ENCODE measurements at regions not wholly inside any gene's neighbourhood (a gene's known extent, or its start where the extent isn't known, plus 50 kb on each side); places are given as distances from the start of the nearest gene placed in this dataset.

DNA sequence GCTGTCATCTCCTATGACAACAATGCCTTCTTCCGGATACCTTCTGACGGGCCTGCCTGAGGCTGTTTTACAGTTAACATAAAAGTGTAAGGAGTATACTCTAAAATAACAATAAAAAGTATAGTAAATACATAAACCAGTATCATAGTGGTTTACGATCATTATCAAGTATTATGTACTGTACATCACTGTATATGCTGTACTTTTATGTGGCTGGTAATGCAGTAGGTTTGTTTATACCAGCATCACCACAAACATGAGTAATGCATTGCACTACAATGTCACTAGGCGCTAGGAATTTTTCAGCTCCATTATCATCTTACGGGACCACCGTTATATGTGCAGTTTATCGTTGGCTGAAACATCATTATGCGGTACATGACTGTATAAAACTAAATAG is 76.5 kb downstream of the VEGFA start:
- ChIA-PET POLR2A (no interaction called here), CTCF (interaction anchor here (0.6 to 2.2 kb wide), 7 partner anchors 10 to 228 kb away, joined by 3 to 11 read pairs (median 3); no protein-coding TSS in a partner anchor)
- DNase-seq (ENCODE audit: extremely low spot score): no peak
- TF ChIP-seq, protein P1, sequence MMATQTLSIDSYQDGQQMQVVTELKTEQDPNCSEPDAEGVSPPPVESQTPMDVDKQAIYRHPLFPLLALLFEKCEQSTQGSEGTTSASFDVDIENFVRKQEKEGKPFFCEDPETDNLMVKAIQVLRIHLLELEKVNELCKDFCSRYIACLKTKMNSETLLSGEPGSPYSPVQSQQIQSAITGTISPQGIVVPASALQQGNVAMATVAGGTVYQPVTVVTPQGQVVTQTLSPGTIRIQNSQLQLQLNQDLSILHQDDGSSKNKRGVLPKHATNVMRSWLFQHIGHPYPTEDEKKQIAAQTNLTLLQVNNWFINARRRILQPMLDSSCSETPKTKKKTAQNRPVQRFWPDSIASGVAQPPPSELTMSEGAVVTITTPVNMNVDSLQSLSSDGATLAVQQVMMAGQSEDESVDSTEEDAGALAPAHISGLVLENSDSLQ (IDR thresholded peaks at IDR 0.05): peak; percentile 13; the same call in 1 of the 2 replicates
- no peak for TF ChIP-seq LEF1 (IDR thresholded peaks at IDR 0.05; ENCODE audit: borderline replicate concordance)

DNA sequence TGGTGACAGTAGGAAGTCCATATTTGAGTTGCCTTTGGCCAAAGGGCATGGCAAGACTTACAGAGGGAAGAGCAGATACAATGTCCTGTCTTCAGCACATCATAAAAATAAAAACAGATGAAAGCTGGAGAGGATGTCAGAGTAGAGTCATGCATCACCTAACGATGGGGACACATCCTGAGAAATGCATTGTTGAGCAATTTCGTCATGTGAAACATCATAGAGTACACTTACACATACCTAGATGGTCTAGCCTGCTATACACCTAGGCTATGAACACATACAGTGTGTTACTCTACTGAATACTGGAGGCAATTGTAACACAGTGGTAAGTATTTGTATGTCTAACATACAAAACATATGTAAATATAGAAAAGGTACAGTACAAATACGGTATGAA is 75.6 kb downstream of the VEGFA start:
- DNase-seq (ENCODE audit: extremely low spot score): no peak
- TF ChIP-seq SP1 (IDR thresholded peaks at IDR 0.05): no peak
- no peak for TF ChIP-seq HDGF (IDR thresholded peaks at IDR 0.05; ENCODE audit: borderline replicate concordance)
- no peak for TF ChIP-seq BHLHE40 (IDR thresholded peaks at IDR 0.05; ENCODE audit: borderline replicate concordance)
- no peak for TF ChIP-seq FOXK2 (IDR thresholded peaks at IDR 0.05)
- no peak for TF ChIP-seq CTBP1 (IDR thresholded peaks at IDR 0.05; ENCODE audit: borderline replicate concordance)
- TF ChIP-seq ELF4 (IDR thresholded peaks at IDR 0.05): no peak
- TF ChIP-seq ARNT (IDR thresholded peaks at IDR 0.05): no peak
- ChIA-PET POLR2A (no interaction called here), CTCF (interaction anchor here (0.9 to 2.2 kb wide), 4 partner anchors 10 to 229 kb away, joined by 3 to 11 read pairs (median 4); no protein-coding TSS in a partner anchor)

DNA sequence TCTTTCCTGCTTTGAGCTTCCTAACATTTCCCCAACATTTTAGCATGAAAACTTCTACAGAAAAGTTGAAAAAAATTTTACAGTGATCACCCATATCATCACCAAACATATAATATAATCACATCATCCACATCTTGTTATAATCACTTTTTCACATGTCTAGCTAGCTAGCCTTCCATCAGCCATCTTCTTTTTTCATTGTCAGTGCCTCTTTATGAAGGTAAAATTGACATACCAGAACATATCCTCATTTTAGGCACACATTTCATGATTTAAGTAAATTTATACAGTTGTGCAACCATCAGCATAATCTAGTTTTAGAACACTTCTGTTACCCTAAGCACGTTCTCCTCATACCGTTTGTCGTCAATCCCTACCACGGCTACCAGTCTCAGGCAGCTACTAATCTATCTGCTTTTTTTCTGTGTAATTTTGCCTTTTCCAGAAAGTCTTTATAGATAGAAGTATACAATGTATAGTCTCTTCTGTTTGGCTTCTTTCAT is 73.7 kb downstream of the VEGFA start:
- CTCF ChIA-PET: no interaction called here

DNA sequence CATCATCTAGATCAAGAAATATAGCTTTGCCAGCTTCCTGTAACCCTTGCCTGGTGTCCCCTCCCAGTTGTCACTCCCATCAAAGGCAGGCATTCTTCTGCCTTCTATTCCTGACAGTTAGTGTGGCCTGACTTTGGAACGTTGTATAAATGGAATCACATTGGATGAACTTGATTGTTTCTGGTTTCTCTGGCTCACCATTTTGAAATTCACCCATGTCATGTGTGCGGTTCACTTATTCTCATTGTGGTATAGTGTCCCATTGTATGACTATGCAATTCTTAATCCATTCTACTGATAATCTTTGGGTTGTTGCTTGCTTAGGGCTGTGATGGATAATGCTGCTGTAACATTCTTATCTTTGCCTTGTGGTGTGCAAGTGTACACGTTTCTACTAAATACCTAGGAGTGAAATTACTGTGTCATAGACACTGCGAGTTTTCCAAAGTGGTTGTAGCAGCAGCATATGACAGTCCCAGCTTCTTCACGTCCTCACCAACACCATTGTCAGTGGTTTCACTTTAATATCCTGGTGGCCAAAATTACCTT is 73.2 kb downstream of the VEGFA start:
- no peak for TF ChIP-seq ARNT (IDR thresholded peaks at IDR 0.05)
- TF ChIP-seq NFRKB (IDR thresholded peaks at IDR 0.05): no peak
- TF ChIP-seq FOXK2 (IDR thresholded peaks at IDR 0.05): no peak
- TF ChIP-seq ELF4 (IDR thresholded peaks at IDR 0.05): no peak
- no peak for TF ChIP-seq FOXM1 (IDR thresholded peaks at IDR 0.05; ENCODE audit: borderline replicate concordance)
- TF ChIP-seq, protein P1 (IDR thresholded peaks at IDR 0.05): no peak
- TF ChIP-seq SUZ12 (IDR thresholded peaks at IDR 0.05): no peak
- no peak for TF ChIP-seq L3MBTL2 (conservative IDR thresholded peaks at IDR 0.05)
- TF ChIP-seq TARDBP (IDR thresholded peaks at IDR 0.05): no peak
- no peak for TF ChIP-seq ZNF384 (IDR thresholded peaks at IDR 0.05)
- TF ChIP-seq CTBP1 (IDR thresholded peaks at IDR 0.05; ENCODE audit: borderline replicate concordance): no peak
- TF ChIP-seq FOXA1 (IDR thresholded peaks at IDR 0.05): no peak
- TF ChIP-seq BHLHE40 (IDR thresholded peaks at IDR 0.05; ENCODE audit: borderline replicate concordance): no peak
- no peak for DNase-seq (ENCODE audit: extremely low spot score)
- POLR2A ChIA-PET: interaction anchor here (0.6 kb wide), 1 partner anchor 75 kb away, joined by 4 read pairs; no protein-coding TSS in a partner anchor
- CTCF ChIA-PET: no interaction called here

More for the DNA sequence above, 73.7 kb downstream of the VEGFA start:
- TF ChIP-seq FOXA1 (IDR thresholded peaks at IDR 0.05) (no peak), BHLHE40 (IDR thresholded peaks at IDR 0.05; ENCODE audit: borderline replicate concordance) (no peak), ARNT (IDR thresholded peaks at IDR 0.05) (no peak), L3MBTL2 (conservative IDR thresholded peaks at IDR 0.05) (no peak), FOXK2 (IDR thresholded peaks at IDR 0.05) (no peak), ELF4 (IDR thresholded peaks at IDR 0.05) (no peak), NFRKB (IDR thresholded peaks at IDR 0.05) (no peak), SUZ12 (IDR thresholded peaks at IDR 0.05) (no peak), FOXM1 (IDR thresholded peaks at IDR 0.05; ENCODE audit: borderline replicate concordance) (no peak), SP1 (IDR thresholded peaks at IDR 0.05) (no peak), ZNF384 (IDR thresholded peaks at IDR 0.05) (no peak), HDGF (IDR thresholded peaks at IDR 0.05; ENCODE audit: borderline replicate concordance) (no peak), LEF1 (IDR thresholded peaks at IDR 0.05; ENCODE audit: borderline replicate concordance) (no peak), TARDBP (IDR thresholded peaks at IDR 0.05) (no peak), CTBP1 (IDR thresholded peaks at IDR 0.05; ENCODE audit: borderline replicate concordance) (no peak)
- TF ChIP-seq, protein P1 (IDR thresholded peaks at IDR 0.05): no peak
- DNase-seq (ENCODE audit: extremely low spot score): no peak
- POLR2A ChIA-PET: interaction anchor here (0.6 kb wide), 1 partner anchor 75 kb away, joined by 4 read pairs; no protein-coding TSS in a partner anchor

DNA sequence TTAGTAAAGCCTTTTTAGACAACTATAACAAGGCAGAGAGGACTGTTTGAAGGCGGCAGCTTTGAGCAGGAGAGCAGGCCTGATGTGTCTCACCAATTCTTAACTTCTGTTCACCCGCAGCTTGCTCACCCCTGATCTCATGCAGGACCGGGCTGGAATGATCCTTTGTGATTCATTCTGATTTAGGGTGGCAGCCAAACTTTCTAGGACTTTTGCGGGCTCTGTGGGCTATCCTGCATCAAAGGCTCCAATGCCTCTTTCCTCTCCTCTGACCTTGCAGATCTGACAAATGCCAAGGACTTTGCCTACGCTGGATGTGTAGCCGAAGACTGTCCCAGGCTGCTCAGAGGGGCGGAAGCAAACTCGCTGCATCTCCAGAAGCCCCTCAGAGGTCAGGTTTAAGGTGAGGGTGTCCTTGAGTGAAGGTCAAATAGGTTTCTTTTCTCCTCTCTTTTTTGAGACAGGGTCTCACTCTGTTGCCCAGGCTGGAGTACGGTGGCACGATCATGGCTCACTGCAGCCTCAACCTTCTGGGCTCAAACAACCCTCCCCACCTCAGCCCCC is 72.3 kb downstream of the VEGFA start:
- POLR2A ChIA-PET: no interaction called here
- CTCF ChIA-PET: no interaction called here
- TF ChIP-seq ELF4 (IDR thresholded peaks at IDR 0.05) (no peak), TARDBP (IDR thresholded peaks at IDR 0.05) (no peak), FOXM1 (IDR thresholded peaks at IDR 0.05; ENCODE audit: borderline replicate concordance) (no peak), BHLHE40 (IDR thresholded peaks at IDR 0.05; ENCODE audit: borderline replicate concordance) (no peak), LEF1 (IDR thresholded peaks at IDR 0.05; ENCODE audit: borderline replicate concordance) (no peak), CTBP1 (IDR thresholded peaks at IDR 0.05; ENCODE audit: borderline replicate concordance) (no peak), HDGF (IDR thresholded peaks at IDR 0.05; ENCODE audit: borderline replicate concordance) (no peak), L3MBTL2 (conservative IDR thresholded peaks at IDR 0.05) (no peak), ZNF384 (IDR thresholded peaks at IDR 0.05) (no peak), SUZ12 (IDR thresholded peaks at IDR 0.05) (no peak), FOXK2 (IDR thresholded peaks at IDR 0.05) (no peak), ARNT (IDR thresholded peaks at IDR 0.05) (no peak), NFRKB (IDR thresholded peaks at IDR 0.05) (no peak), FOXA1 (IDR thresholded peaks at IDR 0.05) (no peak), SP1 (IDR thresholded peaks at IDR 0.05) (no peak)
- TF ChIP-seq, protein P1 (IDR thresholded peaks at IDR 0.05): no peak
- DNase-seq (ENCODE audit: extremely low spot score): no peak
